ENCODE measurements at regions not wholly inside any gene's neighbourhood (a gene's known extent, or its start where the extent isn't known, plus 50 kb on each side); places are given as distances from the start of the nearest gene placed in this dataset.
"Not testable (repeated sequence)": the region's sequence is repeated elsewhere in the genome, so short reads cannot be mapped to it uniquely, and the experiment has no call there.

GRCh38 chr6:84967965-84968364, 203.6 kb upstream of the TBX18 start:
- peaks cover 10 to 19% of the 10 kb centered on the region in 2 donors for H3K9me3 ChIP-seq (ENCODE audit: control insufficient read depth in 1 of 2, low read length in 2 of 2)

GRCh38 chr6:84967389-84967788, 203.0 kb upstream of the TBX18 start:
- no peaks in the 10 kb centered on the region for H3K36me3 ChIP-seq (ENCODE audit: control insufficient read depth in 1 of 2, insufficient read depth in 2 of 2, low read length in 2 of 2)
- no peak overlapping the region for H3K9ac ChIP-seq (ENCODE audit: low read depth in 1 of 2, low read length in 2 of 2)
- no peak overlapping the region for H3K27ac ChIP-seq (ENCODE audit: low read depth, low read length)
- no peaks in the 10 kb centered on the region for H3K27me3 ChIP-seq (ENCODE audit: control insufficient read depth in 1 of 2, insufficient read depth in 2 of 2, low read length in 2 of 2)
- H3K4me3 ChIP-seq (ENCODE audit: low read depth in 1 of 2, low read length in 2 of 2), result no peak overlapping the region
- H3K4me1 ChIP-seq (ENCODE audit: control insufficient read depth in 1 of 2, insufficient read depth in 2 of 2, low read length in 2 of 2), result no peaks in the 10 kb centered on the region
- peaks cover 10 to 19% of the 10 kb centered on the region in 2 donors for H3K9me3 ChIP-seq (ENCODE audit: control insufficient read depth in 1 of 2, low read length in 2 of 2)

More at GRCh38 chr6:84967965-84968364, 203.6 kb upstream of the TBX18 start:
- Histone ChIP-seq H3K36me3 (ENCODE audit: control insufficient read depth in 1 of 2, insufficient read depth in 2 of 2, low read length in 2 of 2) (no peaks in the 10 kb centered on the region), H3K27ac (ENCODE audit: low read depth, low read length) (no peak overlapping the region), H3K27me3 (ENCODE audit: control insufficient read depth in 1 of 2, insufficient read depth in 2 of 2, low read length in 2 of 2) (no peaks in the 10 kb centered on the region), H3K4me3 (ENCODE audit: low read depth in 1 of 2, low read length in 2 of 2) (no peak overlapping the region), H3K9ac (ENCODE audit: low read depth in 1 of 2, low read length in 2 of 2) (no peak overlapping the region), H3K4me1 (ENCODE audit: control insufficient read depth in 1 of 2, insufficient read depth in 2 of 2, low read length in 2 of 2) (no peaks in the 10 kb centered on the region)

GRCh38 chr6:84953111-84953755, 188.8 kb upstream of the TBX18 start:
- no peak overlapping the region for H3K27ac ChIP-seq (ENCODE audit: low read depth, low read length)
- no peaks in the 10 kb centered on the region for H3K36me3 ChIP-seq (ENCODE audit: control insufficient read depth in 1 of 2, insufficient read depth in 2 of 2, low read length in 2 of 2)
- H3K4me1 ChIP-seq (ENCODE audit: control insufficient read depth in 1 of 2, insufficient read depth in 2 of 2, low read length in 2 of 2), result no peaks in the 10 kb centered on the region
- no peak overlapping the region for H3K9ac ChIP-seq (ENCODE audit: low read depth in 1 of 2, low read length in 2 of 2)
- no peak overlapping the region for H3K4me3 ChIP-seq (ENCODE audit: low read depth in 1 of 2, low read length in 2 of 2)
- no peaks in the 10 kb centered on the region for H3K27me3 ChIP-seq (ENCODE audit: control insufficient read depth in 1 of 2, insufficient read depth in 2 of 2, low read length in 2 of 2)
- no peaks in the 10 kb centered on the region for H3K9me3 ChIP-seq (ENCODE audit: control insufficient read depth in 1 of 2, low read length in 2 of 2)

GRCh38 chr6:84944926-84945325, 180.5 kb upstream of the TBX18 start:
- H3K4me3 ChIP-seq (ENCODE audit: low read depth in 1 of 2, low read length in 2 of 2); H3K27me3 ChIP-seq (ENCODE audit: control insufficient read depth in 1 of 2, insufficient read depth in 2 of 2, low read length in 2 of 2); H3K9ac ChIP-seq (ENCODE audit: low read depth in 1 of 2, low read length in 2 of 2); H3K4me1 ChIP-seq (ENCODE audit: control insufficient read depth in 1 of 2, insufficient read depth in 2 of 2, low read length in 2 of 2); H3K27ac ChIP-seq (ENCODE audit: low read depth, low read length); H3K36me3 ChIP-seq (ENCODE audit: control insufficient read depth in 1 of 2, insufficient read depth in 2 of 2, low read length in 2 of 2); H3K9me3 ChIP-seq (ENCODE audit: control insufficient read depth in 1 of 2, low read length in 2 of 2): not testable (repeated sequence)

- Histone ChIP-seq H3K27ac (ENCODE audit: low read depth, low read length) (no peak overlapping the region), H3K4me3 (ENCODE audit: low read depth in 1 of 2, low read length in 2 of 2) (no peak overlapping the region), H3K36me3 (ENCODE audit: control insufficient read depth in 1 of 2, insufficient read depth in 2 of 2, low read length in 2 of 2) (no peaks in the 10 kb centered on the region), H3K27me3 (ENCODE audit: control insufficient read depth in 1 of 2, insufficient read depth in 2 of 2, low read length in 2 of 2) (no peaks in the 10 kb centered on the region), H3K4me1 (ENCODE audit: control insufficient read depth in 1 of 2, insufficient read depth in 2 of 2, low read length in 2 of 2) (no peaks in the 10 kb centered on the region), H3K9me3 (ENCODE audit: control insufficient read depth in 1 of 2, low read length in 2 of 2) (no peaks in the 10 kb centered on the region), H3K9ac (ENCODE audit: low read depth in 1 of 2, low read length in 2 of 2) (no peak overlapping the region)
Measured at GRCh38 chr6:84943905-84944304, 179.5 kb upstream of the TBX18 start.

- H3K9ac ChIP-seq (ENCODE audit: low read depth in 1 of 2, low read length in 2 of 2); H3K4me1 ChIP-seq (ENCODE audit: control insufficient read depth in 1 of 2, insufficient read depth in 2 of 2, low read length in 2 of 2); H3K27ac ChIP-seq (ENCODE audit: low read depth, low read length); H3K36me3 ChIP-seq (ENCODE audit: control insufficient read depth in 1 of 2, insufficient read depth in 2 of 2, low read length in 2 of 2); H3K27me3 ChIP-seq (ENCODE audit: control insufficient read depth in 1 of 2, insufficient read depth in 2 of 2, low read length in 2 of 2); H3K9me3 ChIP-seq (ENCODE audit: control insufficient read depth in 1 of 2, low read length in 2 of 2); H3K4me3 ChIP-seq (ENCODE audit: low read depth in 1 of 2, low read length in 2 of 2): not testable (repeated sequence)
Measured at GRCh38 chr6:84941609-84942008, 177.2 kb upstream of the TBX18 start.

GRCh38 chr6:84929212-84929611, 164.8 kb upstream of the TBX18 start:
- Histone ChIP-seq H3K9ac (ENCODE audit: low read depth in 1 of 2, low read length in 2 of 2) (no peak overlapping the region), H3K4me1 (ENCODE audit: control insufficient read depth in 1 of 2, insufficient read depth in 2 of 2, low read length in 2 of 2) (no peaks in the 10 kb centered on the region), H3K9me3 (ENCODE audit: control insufficient read depth in 1 of 2, low read length in 2 of 2) (no peaks in the 10 kb centered on the region), H3K4me3 (ENCODE audit: low read depth in 1 of 2, low read length in 2 of 2) (no peak overlapping the region), H3K27ac (ENCODE audit: low read depth, low read length) (no peak overlapping the region), H3K36me3 (ENCODE audit: control insufficient read depth in 1 of 2, insufficient read depth in 2 of 2, low read length in 2 of 2) (no peaks in the 10 kb centered on the region), H3K27me3 (ENCODE audit: control insufficient read depth in 1 of 2, insufficient read depth in 2 of 2, low read length in 2 of 2) (no peaks in the 10 kb centered on the region)

GRCh38 chr6:84927551-84927950, 163.2 kb upstream of the TBX18 start:
- Histone ChIP-seq H3K9me3 (ENCODE audit: control insufficient read depth in 1 of 2, low read length in 2 of 2) (no peaks in the 10 kb centered on the region), H3K4me1 (ENCODE audit: control insufficient read depth in 1 of 2, insufficient read depth in 2 of 2, low read length in 2 of 2) (no peaks in the 10 kb centered on the region), H3K9ac (ENCODE audit: low read depth in 1 of 2, low read length in 2 of 2) (no peak overlapping the region), H3K4me3 (ENCODE audit: low read depth in 1 of 2, low read length in 2 of 2) (no peak overlapping the region), H3K27ac (ENCODE audit: low read depth, low read length) (no peak overlapping the region), H3K36me3 (ENCODE audit: control insufficient read depth in 1 of 2, insufficient read depth in 2 of 2, low read length in 2 of 2) (no peaks in the 10 kb centered on the region), H3K27me3 (ENCODE audit: control insufficient read depth in 1 of 2, insufficient read depth in 2 of 2, low read length in 2 of 2) (no peaks in the 10 kb centered on the region)

- H3K27ac ChIP-seq (ENCODE audit: low read depth, low read length), result no peak overlapping the region
- H3K27me3 ChIP-seq (ENCODE audit: control insufficient read depth in 1 of 2, insufficient read depth in 2 of 2, low read length in 2 of 2), result no peaks in the 10 kb centered on the region
- no peak overlapping the region for H3K9ac ChIP-seq (ENCODE audit: low read depth in 1 of 2, low read length in 2 of 2)
- H3K4me1 ChIP-seq (ENCODE audit: control insufficient read depth in 1 of 2, insufficient read depth in 2 of 2, low read length in 2 of 2), result no peaks in the 10 kb centered on the region
- no peaks in the 10 kb centered on the region for H3K9me3 ChIP-seq (ENCODE audit: control insufficient read depth in 1 of 2, low read length in 2 of 2)
- no peak overlapping the region for H3K4me3 ChIP-seq (ENCODE audit: low read depth in 1 of 2, low read length in 2 of 2)
- H3K36me3 ChIP-seq (ENCODE audit: control insufficient read depth in 1 of 2, insufficient read depth in 2 of 2, low read length in 2 of 2), result no peaks in the 10 kb centered on the region
Measured at GRCh38 chr6:84926189-84927155, 162.1 kb upstream of the TBX18 start.

GRCh38 chr6:84921891-84922290, 157.5 kb upstream of the TBX18 start:
- H3K27me3 ChIP-seq (ENCODE audit: control insufficient read depth in 1 of 2, insufficient read depth in 2 of 2, low read length in 2 of 2), result no peaks in the 10 kb centered on the region
- no peak overlapping the region for H3K9ac ChIP-seq (ENCODE audit: low read depth in 1 of 2, low read length in 2 of 2)
- H3K4me3 ChIP-seq (ENCODE audit: low read depth in 1 of 2, low read length in 2 of 2), result no peak overlapping the region

More at GRCh38 chr6:84921891-84922290, 157.5 kb upstream of the TBX18 start:
- Histone ChIP-seq H3K36me3 (ENCODE audit: control insufficient read depth in 1 of 2, insufficient read depth in 2 of 2, low read length in 2 of 2) (no peaks in the 10 kb centered on the region), H3K4me1 (ENCODE audit: control insufficient read depth in 1 of 2, insufficient read depth in 2 of 2, low read length in 2 of 2) (no peaks in the 10 kb centered on the region), H3K27ac (ENCODE audit: low read depth, low read length) (no peak overlapping the region), H3K9me3 (ENCODE audit: control insufficient read depth in 1 of 2, low read length in 2 of 2) (no peaks in the 10 kb centered on the region)

Data from duodenal mucosa (tissue), 2 donors.